HCT116 (cell line): ENCODE measurements at regions not wholly inside any gene's neighbourhood (a gene's known extent, or its start where the extent isn't known, plus 50 kb on each side); places are given as distances from the start of the nearest gene placed in this dataset.

Experiments used
- ATAC-seq: fragments of 200-7000 bp; cut with Tn5 transposase; 2 replicates; pipeline ENCODE4 v1.9.1; 2020; ENCODE audit warnings: mild to moderate bottlenecking, moderate library complexity
- BruUV-seq: library from RNA; stranded (reverse); fragments of 400-500 nt; replicated peaks from 2 replicates; lab custom pipeline; 2021; lab: Mats Ljungman, UMichigan
- CTCF ChIA-PET: fragments of 300-600 bp; sonication (Branson Sonifier 250); formaldehyde crosslinking; loops from one replicate; lab custom pipeline; 2021; ENCODE audit warnings: antibody characterized with exemption; lab: Charles Lee
- POLR2A ChIA-PET: fragments of 300-600, 350-600 bp; sonication (Branson Sonifier 250); formaldehyde crosslinking; loops from one replicate; lab custom pipeline; 2021; ENCODE audit warnings: antibody characterized with exemption; lab: Charles Lee
- RAD21 ChIA-PET, 2 experiments: fragments of 300-600 bp; sonication (Branson Sonifier 250); formaldehyde crosslinking; loops; one replicate each; lab custom pipeline; 2023; ENCODE audit warnings: low total read pairs in 2 of 2; ENCODE audit not compliant: uncharacterized antibody in 2 of 2, unreplicated experiment in 2 of 2, low non-redundant PET in 1 of 2; lab: Charles Lee
- DNase-seq: peaks from one replicate; pipeline ENCODE4 v3.0.0-alpha.2; 2010; ENCODE audit warnings: low read depth, low spot score
- H2AFZ ChIP-seq: fragments of 200-600 bp; shearing (Covaris generic), sonication (generic); 2 replicates; pipeline ENCODE4 v1.6.1; 2017; ENCODE audit warnings: low read depth, mixed run types, mixed read lengths, antibody characterized with exemption, low read length; ENCODE audit not compliant: poor library complexity, severe bottlenecking
- H3K27ac ChIP-seq: 2 replicates; pipeline ENCODE4 v1.5.1; 2012; ENCODE audit warnings: low read depth, low read length
- H3K27me3 ChIP-seq: fragments of 200-600 bp; sonication (generic); 2 replicates; pipeline ENCODE4 v1.6.1; 2016; ENCODE audit warnings: mixed run types, low read length, mixed read lengths; ENCODE audit not compliant: insufficient read depth
- H3K36me3 ChIP-seq, 2 experiments: fragments of 200-500 bp in 1 of 2; fragments of 200-600 bp in 1 of 2; sonication (Bioruptor generic) in 1 of 2; sonication (generic) in 1 of 2; 2 replicates each; pipeline versions ENCODE4 v1.5.1 to v1.6.1; 2014 to 2016; ENCODE audit warnings: low read length in 2 of 2, inconsistent platforms in 1 of 2, mixed read lengths in 1 of 2, mixed run types in 1 of 2; ENCODE audit not compliant: insufficient read depth in 2 of 2, control insufficient read depth in 1 of 2
- H3K4me1 ChIP-seq, 2 experiments: fragments of 200-600 bp in 1 of 2; sonication (generic) in 1 of 2; 2 replicates each; pipeline versions ENCODE4 v1.5.1 to v1.6.1; 2012 to 2017; ENCODE audit warnings: low read length in 2 of 2, inconsistent platforms in 1 of 2, mild to moderate bottlenecking in 1 of 2, mixed read lengths in 1 of 2, mixed run types in 1 of 2, moderate library complexity in 1 of 2; ENCODE audit not compliant: insufficient read depth in 2 of 2, control insufficient read depth in 1 of 2
- H3K4me2 ChIP-seq: fragments of 200-600 bp; sonication (generic); 2 replicates; pipeline ENCODE4 v1.6.1; 2017; ENCODE audit warnings: mixed run types, low read length, mixed read lengths
- H3K4me3 ChIP-seq, 2 experiments: fragments of 200-600 bp in 1 of 2; sonication (generic) in 1 of 2; replicated peaks in 1 of 2; 2 replicates each; pipeline ENCODE4 v1.5.1; 2011 to 2016; ENCODE audit warnings: low read length in 2 of 2, control low read depth in 1 of 2, low read depth in 1 of 2, mild to moderate bottlenecking in 1 of 2, mixed read lengths in 1 of 2, mixed run types in 1 of 2
- H3K79me2 ChIP-seq: fragments of 200-600 bp; sonication (generic); 2 replicates; pipeline ENCODE4 v1.6.1; 2017; ENCODE audit warnings: mild to moderate bottlenecking, mixed run types, low read length, moderate library complexity, mixed read lengths; ENCODE audit not compliant: insufficient read depth
- H3K9ac ChIP-seq: fragments of 200-600 bp; sonication (generic); 2 replicates; pipeline ENCODE4 v1.6.1; 2016; ENCODE audit warnings: low read length, mixed read lengths
- H3K9me2 ChIP-seq: fragments of 200-600 bp; sonication (generic), shearing (Covaris generic); 2 replicates; pipeline ENCODE4 v1.6.1; 2017; ENCODE audit warnings: mixed run types, mild to moderate bottlenecking, moderate library complexity; ENCODE audit not compliant: insufficient read depth
- H3K9me3 ChIP-seq, 2 experiments: fragments of 200-500 bp in 1 of 2; fragments of 200-600 bp in 1 of 2; sonication (Bioruptor generic) in 1 of 2; sonication (generic) in 1 of 2; 2 replicates each; pipeline ENCODE4 v1.6.1; 2014 to 2017; ENCODE audit warnings: low read length in 2 of 2, mixed read lengths in 2 of 2, inconsistent platforms in 1 of 2, low read depth in 1 of 2, mild to moderate bottlenecking in 1 of 2, mixed run types in 1 of 2, moderate library complexity in 1 of 2; ENCODE audit not compliant: control insufficient read depth in 1 of 2, insufficient read depth in 1 of 2
- H4K20me1 ChIP-seq: fragments of 200-600 bp; sonication (generic), shearing (Covaris generic); 2 replicates; pipeline ENCODE4 v1.6.1; 2017; ENCODE audit warnings: mixed run types, mild to moderate bottlenecking, moderate library complexity; ENCODE audit not compliant: insufficient read depth
- ATF3 ChIP-seq: IDR thresholded peaks from 2 replicates; pipeline ENCODE4 v1.6.1; 2012
- CBX3 ChIP-seq: IDR thresholded peaks from 2 replicates; pipeline ENCODE4 v1.6.1; 2012; ENCODE audit warnings: low read depth
- CTCF ChIP-seq, 3 experiments: fragments of 200-600 bp in 1 of 3; sonication (generic) in 1 of 3; IDR thresholded peaks in 2 of 3; conservative IDR thresholded peaks in 1 of 3; 2 replicates each; pipeline ENCODE4 v1.5.1; 2012 to 2017; ENCODE audit warnings: low read depth in 2 of 3, low read length in 2 of 3, antibody characterized with exemption in 1 of 3, borderline replicate concordance in 1 of 3, control low read depth in 1 of 3, mild to moderate bottlenecking in 1 of 3, mixed read lengths in 1 of 3, mixed run types in 1 of 3, moderate library complexity in 1 of 3; ENCODE audit not compliant: insufficient read depth in 1 of 3
- EZH2 ChIP-seq: fragments of 200-600 bp; sonication (generic); IDR thresholded peaks from 2 replicates; pipeline ENCODE4 v1.6.1; 2017; ENCODE audit warnings: antibody characterized with exemption, mixed run types
- FOSL1 ChIP-seq: IDR thresholded peaks from 2 replicates; pipeline ENCODE4 v1.6.1; 2012; ENCODE audit warnings: low read depth
- POLR2AphosphoS5 ChIP-seq: IDR thresholded peaks from 2 replicates; pipeline ENCODE4 v1.6.1; 2011; ENCODE audit warnings: mild to moderate bottlenecking, low read depth, low read length, moderate library complexity
- REST ChIP-seq: IDR thresholded peaks from 2 replicates; pipeline ENCODE4 v1.6.1; 2012; ENCODE audit warnings: low read depth
- ZFX ChIP-seq: fragments of 450-650 bp; IDR thresholded peaks from 2 replicates; pipeline ENCODE4 v1.6.1; 2017
- ZNF274 ChIP-seq: fragments of 200-500 bp; sonication (Bioruptor generic); IDR thresholded peaks from 2 replicates; pipeline ENCODE4 v1.6.1; 2014; ENCODE audit warnings: mild to moderate bottlenecking, low read depth, low read length, inconsistent platforms
- intact Hi-C: fragments of 100-400 bp; cut with micrococcal nuclease; formaldehyde crosslinking; loops from 2 replicates; pipeline ENCODE4 v1.10.0; 2022

- H3K4me3 ChIP-seq = no peak overlapping the region
- intact Hi-C loops = no loop called here
- no peak overlapping the region for H3K4me2 ChIP-seq
- no peaks in the 10 kb centered on the region for H3K9me2 ChIP-seq
- H3K79me2 ChIP-seq = no peaks in the 10 kb centered on the region
- ChIA-PET POLR2A (no interaction called here), RAD21 (no interaction called here), CTCF (no interaction called here)
- TF ChIP-seq ZFX = no peak
- no peak for TF ChIP-seq POLR2AphosphoS5
- TF ChIP-seq FOSL1 = no peak
- no peak for TF ChIP-seq REST
- no peak for TF ChIP-seq CTCF (IDR thresholded peaks at IDR 0.05 in 2 of 3, conservative IDR thresholded peaks at IDR 0.05 in 1 of 3; ENCODE audit: borderline replicate concordance in 1 of 3, insufficient read depth in 1 of 3, low read depth in 2 of 3, low read length in 2 of 3)
- no peak for TF ChIP-seq ZNF274
- no peak for TF ChIP-seq EZH2
- no peak for TF ChIP-seq ATF3
- TF ChIP-seq CBX3 = no peak
- DNase-seq (no peak), ATAC-seq (no peak)
- no peak overlapping the region for H3K9ac ChIP-seq
- no peaks in the 10 kb centered on the region for H3K36me3 ChIP-seq
- H3K27me3 ChIP-seq = no peaks in the 10 kb centered on the region
- no peak overlapping the region for H3K27ac ChIP-seq
- no TSS peak for BruUV-seq
- H3K4me1 ChIP-seq = no peaks in the 10 kb centered on the region
- no peak overlapping the region for H2AFZ ChIP-seq
- no peaks in the 10 kb centered on the region for H4K20me1 ChIP-seq
- H3K9me3 ChIP-seq = no peaks in the 10 kb centered on the region; a peak in 1 of 4 replicates
Measured at GRCh38 chr5:51452562-51452961, 69.3 kb downstream of the ISL1 start.
